ENCODE measurements at regions not wholly inside any gene's neighbourhood (a gene's known extent, or its start where the extent isn't known, plus 50 kb on each side); places are given as distances from the start of the nearest gene placed in this dataset.
"Not testable (repeated sequence)": the region's sequence is repeated elsewhere in the genome, so short reads cannot be mapped to it uniquely, and the experiment has no call there.

- not testable (repeated sequence) for TF ChIP-seq CTCF, POLR2A (IDR thresholded peaks at IDR 0.05)
Measured at GRCh38 chr7:73153921-73154585, 68.2 kb upstream of the SPDYE9 start.
